IMR-90 (cell line): ENCODE measurements at regions not wholly inside any gene's neighbourhood (a gene's known extent, or its start where the extent isn't known, plus 50 kb on each side); places are given as distances from the start of the nearest gene placed in this dataset.

Experiments
- CHD1 ChIP-seq: IDR thresholded peaks from 2 replicates; pipeline ENCODE4 v1.6.1; 2012; ENCODE audit warnings: low read depth, low read length, improper control_type of control experiment
- CTCF ChIP-seq: conservative IDR thresholded peaks from 2 replicates; pipeline ENCODE4 v1.5.1; 2012; ENCODE audit warnings: mild to moderate bottlenecking, low read depth, low read length, improper control_type of control experiment
- ELK1 ChIP-seq: fragments of 150-350 bp; IDR thresholded peaks from 2 replicates; pipeline ENCODE4 v1.6.1; 2016; ENCODE audit warnings: low read depth, mild to moderate bottlenecking, low read length, moderate library complexity, borderline replicate concordance
- FOS ChIP-seq: fragments of 150-350 bp; IDR thresholded peaks from 2 replicates; pipeline ENCODE4 v1.6.1; 2016; ENCODE audit warnings: low read depth, low read length
- MXI1 ChIP-seq: IDR thresholded peaks from 2 replicates; pipeline ENCODE4 v1.6.1; 2012; ENCODE audit warnings: low read depth, mild to moderate bottlenecking, low read length, moderate library complexity, borderline replicate concordance
- POLR2A ChIP-seq: IDR thresholded peaks from 2 replicates; pipeline ENCODE4 v1.6.1; 2012; ENCODE audit warnings: mild to moderate bottlenecking, low read depth, low read length
- USF2 ChIP-seq: fragments of 150-350 bp; IDR thresholded peaks from 2 replicates; pipeline ENCODE4 v1.6.1; 2017; ENCODE audit warnings: mild to moderate bottlenecking, antibody characterized with exemption, low read length, low read depth

- TF ChIP-seq POLR2A = no peak
- no peak for TF ChIP-seq CTCF
- no peak for TF ChIP-seq USF2
- TF ChIP-seq MXI1 = no peak
- TF ChIP-seq FOS = no peak
- TF ChIP-seq ELK1 = no peak
- no peak for TF ChIP-seq CHD1
These were observed 396.3 kb downstream of the CBLN2 start for GRCh38 chr18:72147830-72148229.
